Skeletal muscle satellite cell (primary cell): ENCODE measurements at regions not wholly inside any gene's neighbourhood (a gene's known extent, or its start where the extent isn't known, plus 50 kb on each side); places are given as distances from the start of the nearest gene placed in this dataset.
"Not testable (repeated sequence)": the region's sequence is repeated elsewhere in the genome, so short reads cannot be mapped to it uniquely, and the experiment has no call there.

ENCODE experiments used
- H3K27me3 ChIP-seq: 2 replicates; pipeline ENCODE4 v1.7.0; 2013; ENCODE audit warnings: low read length; ENCODE audit not compliant: control insufficient read depth, insufficient read depth
- H3K36me3 ChIP-seq: 2 replicates; pipeline ENCODE4 v1.7.0; 2013; ENCODE audit warnings: mild to moderate bottlenecking, control low read depth, low read length; ENCODE audit not compliant: insufficient read depth
- H3K4me1 ChIP-seq: 2 replicates; pipeline ENCODE4 v1.7.0; 2013; ENCODE audit warnings: low read length; ENCODE audit not compliant: control insufficient read depth, insufficient read depth
- H3K4me2 ChIP-seq: 2 replicates; pipeline ENCODE4 v1.7.0; 2013; ENCODE audit warnings: mild to moderate bottlenecking, low read length
- H3K4me3 ChIP-seq: 2 replicates; pipeline ENCODE4 v1.7.0; 2013; ENCODE audit warnings: low read length
- H3K9ac ChIP-seq: 2 replicates; pipeline ENCODE4 v1.7.0; 2013; ENCODE audit warnings: mild to moderate bottlenecking, low read depth, low read length, moderate library complexity
- H3K9me3 ChIP-seq: replicated peaks from 2 replicates; pipeline ENCODE4 v1.7.0; 2013; ENCODE audit warnings: mild to moderate bottlenecking, control low read depth, low read length

DNA sequence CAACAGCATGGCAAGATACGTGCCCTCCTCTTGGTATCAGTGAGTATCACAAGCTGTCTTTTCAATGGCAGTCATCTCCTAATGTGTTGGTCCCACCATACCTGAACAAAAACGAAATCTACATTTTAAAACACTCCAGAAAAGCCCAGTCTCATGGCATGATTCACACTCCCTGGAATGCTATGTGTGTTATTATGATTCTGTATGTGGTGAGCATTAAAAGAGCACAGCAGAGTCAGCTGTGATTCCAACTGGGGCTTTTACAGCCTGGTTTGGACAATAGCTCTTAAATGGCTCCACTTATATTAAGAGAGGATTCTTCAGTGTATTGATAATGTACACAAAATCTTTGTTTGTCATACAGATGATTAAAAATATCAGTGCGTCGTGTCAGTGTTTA is 274.1 kb upstream of the GK2 start:
- Histone ChIP-seq H3K9me3 (no peaks in the 10 kb centered on the region), H3K4me3 (no peak overlapping the region)

DNA sequence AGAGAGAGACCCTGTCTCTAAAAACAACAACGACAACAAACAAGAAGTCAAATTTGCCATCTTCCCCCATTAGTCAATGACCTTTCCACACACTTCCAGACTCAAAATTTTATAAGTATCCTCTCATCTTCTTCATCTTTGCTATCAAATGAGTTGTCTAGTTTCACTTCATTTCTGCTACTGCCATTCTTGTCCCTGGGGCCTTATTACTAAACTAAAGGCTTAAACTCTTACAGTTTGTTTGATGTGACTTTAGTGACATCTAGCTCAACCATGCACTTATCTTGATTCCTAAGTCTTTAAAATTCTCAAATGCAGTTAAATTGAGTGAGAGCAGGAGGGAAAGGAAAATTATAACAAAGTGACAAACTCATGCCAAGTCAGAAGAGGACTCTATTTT is 271.8 kb upstream of the GK2 start:
- H3K9me3 ChIP-seq = no peaks in the 10 kb centered on the region

More for the DNA sequence above, 274.1 kb upstream of the GK2 start:
- H3K4me2 ChIP-seq = no peak overlapping the region
- H3K27me3 ChIP-seq = no peaks in the 10 kb centered on the region
- no peaks in the 10 kb centered on the region for H3K4me1 ChIP-seq
- no peaks in the 10 kb centered on the region for H3K36me3 ChIP-seq
- no peak overlapping the region for H3K9ac ChIP-seq

DNA sequence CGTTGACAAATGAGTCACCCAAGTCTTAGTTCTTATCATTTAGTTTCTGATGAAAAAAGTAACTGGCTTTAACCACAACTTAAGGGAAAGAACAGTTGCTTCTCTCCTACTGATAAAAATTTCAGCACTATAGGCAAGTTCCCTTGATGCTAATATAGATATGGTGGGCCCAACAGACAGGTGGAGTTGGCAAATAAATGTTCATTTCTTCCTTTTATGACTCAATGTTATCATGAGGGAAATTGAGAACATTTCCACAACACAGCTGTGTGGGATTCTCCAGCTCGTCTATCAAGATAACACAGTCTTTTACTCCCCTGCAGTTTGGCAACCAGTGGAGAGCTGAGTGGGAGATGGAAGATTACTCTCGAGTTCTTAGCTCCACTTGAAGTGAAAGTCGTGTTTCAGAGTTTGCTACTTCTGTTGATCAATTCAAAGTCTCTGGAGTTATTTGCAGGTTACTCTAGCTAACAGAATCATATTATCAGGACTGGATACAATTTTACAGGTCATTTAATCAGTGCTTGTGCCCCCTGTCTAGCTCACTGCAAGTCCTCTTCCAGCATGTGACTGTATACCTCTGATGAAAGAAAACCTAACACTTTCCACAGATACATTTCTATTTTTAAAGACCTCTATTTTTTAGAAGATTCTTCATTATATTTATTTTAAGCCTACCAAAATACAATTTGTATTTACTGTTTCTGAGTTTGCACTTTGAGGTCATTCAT is 270.6 kb upstream of the GK2 start:
- Histone ChIP-seq H3K4me2 (no peak overlapping the region), H3K4me1 (no peaks in the 10 kb centered on the region), H3K9me3 (no peaks in the 10 kb centered on the region), H3K4me3 (no peak overlapping the region), H3K9ac (no peak overlapping the region), H3K36me3 (no peaks in the 10 kb centered on the region), H3K27me3 (no peaks in the 10 kb centered on the region)

More for the DNA sequence above, 271.8 kb upstream of the GK2 start:
- Histone ChIP-seq H3K9ac (no peak overlapping the region), H3K4me3 (no peak overlapping the region), H3K27me3 (no peaks in the 10 kb centered on the region), H3K4me1 (no peaks in the 10 kb centered on the region), H3K36me3 (no peaks in the 10 kb centered on the region), H3K4me2 (no peak overlapping the region)

DNA sequence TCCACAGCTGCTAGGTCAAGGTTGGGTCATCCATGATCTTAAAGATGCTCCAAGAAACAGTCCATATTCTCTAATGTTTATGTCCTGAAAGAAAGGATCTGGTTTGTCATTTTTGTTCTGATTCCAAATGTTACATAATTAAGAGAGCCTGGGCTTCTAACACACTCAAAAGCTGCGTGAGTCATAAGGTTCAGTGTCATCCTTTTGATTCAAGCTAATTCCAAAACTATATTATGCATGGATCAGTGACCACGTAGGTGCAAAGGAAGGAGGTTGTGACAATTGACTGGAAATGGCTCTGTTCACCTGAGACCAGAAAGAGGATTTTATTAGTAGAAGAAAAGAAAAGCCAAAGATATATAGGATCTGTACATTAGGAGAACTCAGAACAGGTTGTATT is 268.7 kb upstream of the GK2 start:
- Histone ChIP-seq H3K27me3 (no peaks in the 10 kb centered on the region), H3K9me3 (no peaks in the 10 kb centered on the region), H3K36me3 (no peaks in the 10 kb centered on the region), H3K9ac (no peak overlapping the region), H3K4me3 (no peak overlapping the region), H3K4me1 (no peaks in the 10 kb centered on the region), H3K4me2 (no peak overlapping the region)

DNA sequence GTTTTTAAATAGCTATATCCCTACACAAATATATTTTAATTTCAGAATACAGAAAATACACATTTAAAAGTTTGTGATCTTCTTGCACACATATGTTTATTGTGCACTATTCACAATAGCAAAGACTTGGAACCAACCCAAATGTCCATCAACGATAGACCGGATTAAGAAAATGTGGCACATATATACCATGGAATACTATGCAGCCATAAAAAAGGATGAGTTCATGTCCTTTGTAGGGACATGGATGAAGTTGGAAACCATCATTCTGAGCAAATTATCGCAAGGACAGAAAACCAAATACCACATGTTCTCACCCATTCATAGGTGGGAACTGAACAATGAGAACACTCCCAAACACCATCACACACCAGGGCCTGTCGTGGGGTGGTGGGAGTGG is 266.9 kb upstream of the GK2 start:
- H3K27me3 ChIP-seq, H3K36me3 ChIP-seq, H3K9ac ChIP-seq, H3K9me3 ChIP-seq, H3K4me1 ChIP-seq, H3K4me2 ChIP-seq, H3K4me3 ChIP-seq: not testable (repeated sequence)

DNA sequence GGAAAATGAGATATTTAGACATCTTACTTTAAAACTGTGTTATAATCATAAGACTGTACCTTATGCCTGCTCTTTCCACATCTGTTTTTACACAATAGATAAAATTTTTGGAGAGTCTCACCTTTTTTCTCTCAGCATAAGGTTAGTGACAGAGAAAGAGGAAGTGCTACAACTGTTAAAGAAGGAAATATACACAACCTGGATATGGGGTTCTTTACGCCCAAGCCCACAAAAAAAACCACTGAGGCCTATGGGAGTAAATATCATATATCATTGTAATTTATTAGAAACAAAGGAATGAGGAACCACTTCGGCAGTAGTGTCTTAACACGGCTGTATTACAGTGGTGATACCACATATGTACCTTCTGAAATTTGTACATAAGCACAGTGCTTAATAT is 265.9 kb upstream of the GK2 start:
- Histone ChIP-seq H3K4me2 (no peak overlapping the region), H3K9me3 (no peaks in the 10 kb centered on the region), H3K36me3 (no peaks in the 10 kb centered on the region)

DNA sequence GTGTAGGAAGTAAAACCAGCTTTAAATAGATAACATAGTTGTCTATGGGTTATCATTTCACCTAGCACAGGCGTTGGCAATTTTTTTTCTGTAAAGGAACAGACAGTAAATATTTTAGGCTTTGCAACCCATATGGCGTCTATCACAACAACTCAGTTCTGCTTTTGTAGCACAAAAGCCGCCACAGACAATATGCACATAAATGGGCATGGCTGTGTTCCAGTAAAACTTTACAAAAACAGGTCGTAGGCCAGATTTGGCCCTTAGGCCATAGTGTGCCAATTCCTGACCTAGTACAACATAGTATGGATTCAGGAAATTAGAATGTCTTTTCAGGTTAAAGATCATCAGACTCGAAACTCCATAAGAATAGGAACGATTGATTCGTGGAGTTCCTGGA is 265.3 kb upstream of the GK2 start:
- Histone ChIP-seq H3K9ac (no peak overlapping the region), H3K27me3 (no peaks in the 10 kb centered on the region), H3K4me1 (no peaks in the 10 kb centered on the region), H3K9me3 (no peaks in the 10 kb centered on the region), H3K4me2 (no peak overlapping the region), H3K36me3 (no peaks in the 10 kb centered on the region), H3K4me3 (no peak overlapping the region)

More for the DNA sequence above, 265.9 kb upstream of the GK2 start:
- no peak overlapping the region for H3K9ac ChIP-seq
- H3K4me1 ChIP-seq = no peaks in the 10 kb centered on the region
- H3K27me3 ChIP-seq = no peaks in the 10 kb centered on the region
- no peak overlapping the region for H3K4me3 ChIP-seq

DNA sequence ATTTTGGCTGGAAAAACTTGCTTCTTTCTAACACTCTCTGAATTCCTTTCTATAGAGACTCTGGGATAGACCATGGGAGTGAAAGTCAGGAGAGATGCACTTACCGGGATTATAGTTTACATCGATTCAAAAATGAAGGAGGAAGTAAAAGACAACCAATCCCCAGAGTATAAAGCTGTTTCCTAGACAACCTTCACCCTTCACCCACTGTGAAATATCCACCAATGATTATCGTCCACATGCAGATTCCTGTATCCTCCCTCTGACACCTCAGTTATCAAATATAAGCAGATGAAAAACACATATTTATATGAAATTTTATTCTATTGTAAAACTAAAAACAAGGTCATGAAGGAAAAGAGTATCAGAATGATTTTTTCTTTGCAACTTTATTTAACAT is 258.8 kb upstream of the GK2 start:
- Histone ChIP-seq H3K36me3 (no peaks in the 10 kb centered on the region), H3K27me3 (no peaks in the 10 kb centered on the region), H3K9me3 (no peaks in the 10 kb centered on the region), H3K9ac (no peak overlapping the region), H3K4me1 (no peaks in the 10 kb centered on the region), H3K4me3 (no peak overlapping the region), H3K4me2 (no peak overlapping the region)

DNA sequence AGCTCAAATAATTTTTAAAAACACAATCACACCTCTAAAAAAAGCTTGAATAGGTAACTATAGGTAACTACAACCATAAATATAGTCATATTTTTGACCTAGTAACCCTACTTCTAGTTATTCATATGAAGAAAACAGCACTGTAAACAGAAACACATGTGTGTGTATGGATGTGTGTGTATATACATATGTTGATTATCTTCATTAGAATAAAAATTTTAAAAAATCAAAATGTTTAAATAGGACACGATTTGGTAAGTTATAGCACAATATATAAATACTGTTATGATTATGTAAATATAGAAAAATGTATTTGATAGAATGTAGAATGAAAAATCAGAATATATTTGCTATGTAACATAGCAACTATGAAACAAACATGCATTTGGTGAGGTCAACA is 258.1 kb upstream of the GK2 start:
- Histone ChIP-seq H3K4me1 (no peaks in the 10 kb centered on the region), H3K4me3 (no peak overlapping the region), H3K27me3 (no peaks in the 10 kb centered on the region), H3K9me3 (no peaks in the 10 kb centered on the region), H3K36me3 (no peaks in the 10 kb centered on the region), H3K9ac (no peak overlapping the region), H3K4me2 (no peak overlapping the region)

DNA sequence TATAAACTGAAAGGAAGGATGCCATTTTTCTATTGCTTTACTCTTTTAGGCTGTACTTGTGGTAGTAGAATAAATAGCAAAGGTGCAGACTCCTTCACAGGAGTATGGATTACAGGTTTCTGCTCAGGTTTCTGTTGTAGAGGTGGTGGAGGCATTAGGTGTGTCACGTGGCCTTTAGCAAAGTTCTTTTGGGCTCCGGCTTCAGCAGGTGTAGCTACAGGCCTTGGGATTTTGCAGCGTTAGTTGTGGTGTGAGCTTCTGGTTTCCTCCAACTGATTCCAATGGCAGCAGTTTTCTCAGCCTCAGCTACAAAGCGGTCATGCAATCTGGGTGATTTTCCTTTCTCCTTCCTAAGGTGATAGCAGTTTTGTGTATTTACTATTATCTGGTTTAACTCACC is 255.8 kb upstream of the GK2 start:
- H3K36me3 ChIP-seq = no peaks in the 10 kb centered on the region
- H3K9me3 ChIP-seq = no peaks in the 10 kb centered on the region
- no peak overlapping the region for H3K4me2 ChIP-seq
- no peaks in the 10 kb centered on the region for H3K27me3 ChIP-seq
- H3K4me1 ChIP-seq = no peaks in the 10 kb centered on the region
- no peak overlapping the region for H3K4me3 ChIP-seq
- H3K9ac ChIP-seq = no peak overlapping the region

DNA sequence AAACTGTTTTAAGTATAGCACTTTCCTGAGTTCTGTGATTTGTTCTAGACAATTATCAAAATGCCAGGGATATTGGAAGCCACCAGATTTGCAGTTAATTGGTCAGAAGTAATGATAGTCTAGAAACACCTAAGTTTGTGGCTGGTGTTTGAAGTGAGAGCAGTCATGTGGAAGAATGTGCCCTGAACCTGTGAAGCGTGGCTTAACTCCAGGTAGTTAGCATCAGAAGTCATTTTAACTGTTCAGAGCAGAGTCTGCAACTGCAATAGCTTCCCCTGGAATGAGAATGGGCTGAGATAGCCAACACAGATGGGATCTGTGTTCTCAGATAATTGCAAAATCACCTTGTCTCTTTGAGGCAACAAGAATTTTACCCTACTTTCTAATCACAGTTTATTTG is 255.1 kb upstream of the GK2 start:
- H3K36me3 ChIP-seq = no peaks in the 10 kb centered on the region
- no peak overlapping the region for H3K9ac ChIP-seq
- no peak overlapping the region for H3K4me2 ChIP-seq
- H3K27me3 ChIP-seq = no peaks in the 10 kb centered on the region
- H3K9me3 ChIP-seq = no peaks in the 10 kb centered on the region
- H3K4me1 ChIP-seq = no peaks in the 10 kb centered on the region
- H3K4me3 ChIP-seq = no peak overlapping the region

DNA sequence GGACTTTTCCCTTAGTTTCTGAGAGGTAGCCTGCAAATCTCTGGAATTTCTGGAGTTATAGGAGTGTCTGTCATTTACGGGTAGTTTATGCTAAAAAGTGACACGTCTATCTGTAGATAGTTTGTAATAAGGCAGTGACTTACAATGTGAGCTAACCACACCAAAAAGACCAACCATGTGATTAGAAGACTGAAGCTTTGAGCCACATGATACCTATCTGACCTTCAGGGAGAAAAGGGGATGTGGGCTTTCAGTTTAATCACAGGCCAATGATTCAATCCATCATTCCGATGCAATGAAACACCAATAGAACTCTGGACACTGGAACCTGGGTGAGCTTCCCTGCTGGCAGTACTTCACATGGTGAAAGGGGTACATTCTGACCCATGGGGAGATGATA is 254.6 kb upstream of the GK2 start:
- no peaks in the 10 kb centered on the region for H3K36me3 ChIP-seq
- H3K4me2 ChIP-seq = no peak overlapping the region
- H3K9ac ChIP-seq = no peak overlapping the region
- no peak overlapping the region for H3K4me3 ChIP-seq
- no peaks in the 10 kb centered on the region for H3K27me3 ChIP-seq
- H3K9me3 ChIP-seq = no peaks in the 10 kb centered on the region
- no peaks in the 10 kb centered on the region for H3K4me1 ChIP-seq
